Thoracic aorta (tissue), 2 donors: ENCODE measurements at regions not wholly inside any gene's neighbourhood (a gene's known extent, or its start where the extent isn't known, plus 50 kb on each side); places are given as distances from the start of the nearest gene placed in this dataset.

Experiments used
- ATAC-seq: fragments of 150-250 bp; one replicate; pipeline ENCODE4 v1.8.0; 2017; ENCODE audit warnings: low read depth; ENCODE audit not compliant: insufficient number of reproducible peaks, low FRiP score
- DNase-seq: peaks from one replicate; pipeline ENCODE4 v3.0.0-alpha.2; 2020; ENCODE audit warnings: low spot score
- H3K27ac ChIP-seq, 2 donors: fragments of 200-600 bp; sonication (generic); 1 replicate in 1 of 2; 2 replicates in 1 of 2; pipeline ENCODE4 v1.5.1; 2016; ENCODE audit warnings: mild to moderate bottlenecking in 2 of 2, moderate library complexity in 2 of 2
- H3K27me3 ChIP-seq: fragments of 200-600 bp; sonication (generic); replicated peaks from 2 replicates; pipeline ENCODE4 v1.6.0; 2016; ENCODE audit warnings: mild to moderate bottlenecking; ENCODE audit not compliant: insufficient read depth
- H3K36me3 ChIP-seq: fragments of 200-600 bp; sonication (generic); one replicate; pipeline ENCODE4 v1.5.1; 2016
- H3K4me1 ChIP-seq, 2 donors: fragments of 200-600 bp; sonication (generic); 1 replicate in 1 of 2; 2 replicates in 1 of 2; pipeline versions ENCODE4 v1.5.1 to v1.6.0; 2016; ENCODE audit warnings: low read depth in 2 of 2, mild to moderate bottlenecking in 1 of 2; ENCODE audit not compliant: control insufficient read depth in 1 of 2
- H3K4me3 ChIP-seq: fragments of 200-600 bp; sonication (generic); 2 replicates; pipeline ENCODE4 v1.5.1; 2016; ENCODE audit warnings: mild to moderate bottlenecking
- H3K9me3 ChIP-seq: fragments of 200-600 bp; sonication (generic); 2 replicates; pipeline ENCODE4 v1.5.1; 2016
- TF ChIP-seq, protein P1 (sequence below): fragments of 200-600 bp; sonication (generic); IDR thresholded peaks from one replicate; pipeline ENCODE4 v1.5.1; 2019; ENCODE audit warnings: antibody characterized with exemption

DNA sequence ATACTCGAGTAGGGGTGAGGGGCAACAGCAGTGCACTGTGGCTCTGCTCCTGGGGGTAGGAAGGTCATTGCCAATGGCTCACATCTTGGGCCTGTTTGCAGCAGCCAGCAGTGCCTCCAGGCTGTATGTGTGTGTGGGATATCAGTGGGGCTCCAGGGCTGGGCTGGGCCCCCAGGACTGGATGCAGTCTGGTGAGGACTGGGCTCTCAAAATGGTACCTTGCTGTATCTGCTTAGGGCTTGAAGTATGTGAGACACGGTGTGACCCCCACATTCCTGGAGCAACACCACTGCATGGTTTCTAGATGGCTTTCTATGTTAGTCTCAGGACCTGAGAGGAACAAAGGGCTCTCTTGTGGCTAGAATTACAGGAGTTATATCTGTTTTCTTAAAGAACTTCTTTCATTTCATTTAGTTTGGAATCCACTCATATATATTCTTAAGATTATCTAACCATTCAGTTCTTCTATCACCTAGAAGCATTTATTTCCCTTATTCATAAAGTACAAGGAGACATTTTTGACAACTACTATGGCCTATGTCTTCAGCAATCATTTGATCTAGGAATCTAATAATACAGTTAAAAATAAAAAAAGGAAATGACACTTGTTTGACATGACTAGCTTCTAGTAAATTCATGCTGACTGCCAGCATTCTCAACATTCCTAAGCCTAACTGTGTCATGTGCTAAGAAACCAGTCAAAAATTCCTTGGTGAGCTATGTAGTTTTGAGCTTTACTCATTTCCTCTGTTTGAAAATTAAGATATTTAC, 443.2 kb upstream of the SEMA3A start:
- no peak for DNase-seq
- no peak overlapping the region for H3K4me3 ChIP-seq

DNA sequence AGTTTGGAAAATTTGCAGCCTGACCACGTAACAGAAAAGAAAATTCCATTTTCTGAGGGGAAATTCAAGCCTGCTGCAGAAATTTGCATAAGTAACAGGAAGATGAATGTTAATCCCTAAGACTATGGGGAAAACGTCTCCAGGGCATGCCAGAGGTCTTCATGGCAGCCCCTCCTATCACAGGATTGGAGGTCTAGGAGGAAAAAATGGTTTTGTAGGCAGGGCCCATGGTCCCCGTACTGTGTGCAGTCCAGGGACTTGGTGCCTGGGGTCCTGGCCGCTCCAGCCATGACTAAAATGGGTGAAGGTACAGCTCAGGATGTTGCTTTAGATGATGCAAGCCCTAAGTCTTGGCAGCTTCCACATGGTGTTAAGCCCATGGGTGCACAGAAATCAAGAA, 437.3 kb upstream of the SEMA3A start:
- H3K27me3 ChIP-seq, result no peaks in the 10 kb centered on the region
- no peaks in the 10 kb centered on the region for H3K4me1 ChIP-seq
- H3K36me3 ChIP-seq, result no peaks in the 10 kb centered on the region
- H3K9me3 ChIP-seq, result no peaks in the 10 kb centered on the region
- H3K27ac ChIP-seq, result no peak overlapping the region
- H3K4me3 ChIP-seq, result no peak overlapping the region
- ATAC-seq (no peak), DNase-seq (no peak)
- TF ChIP-seq, protein P1, sequence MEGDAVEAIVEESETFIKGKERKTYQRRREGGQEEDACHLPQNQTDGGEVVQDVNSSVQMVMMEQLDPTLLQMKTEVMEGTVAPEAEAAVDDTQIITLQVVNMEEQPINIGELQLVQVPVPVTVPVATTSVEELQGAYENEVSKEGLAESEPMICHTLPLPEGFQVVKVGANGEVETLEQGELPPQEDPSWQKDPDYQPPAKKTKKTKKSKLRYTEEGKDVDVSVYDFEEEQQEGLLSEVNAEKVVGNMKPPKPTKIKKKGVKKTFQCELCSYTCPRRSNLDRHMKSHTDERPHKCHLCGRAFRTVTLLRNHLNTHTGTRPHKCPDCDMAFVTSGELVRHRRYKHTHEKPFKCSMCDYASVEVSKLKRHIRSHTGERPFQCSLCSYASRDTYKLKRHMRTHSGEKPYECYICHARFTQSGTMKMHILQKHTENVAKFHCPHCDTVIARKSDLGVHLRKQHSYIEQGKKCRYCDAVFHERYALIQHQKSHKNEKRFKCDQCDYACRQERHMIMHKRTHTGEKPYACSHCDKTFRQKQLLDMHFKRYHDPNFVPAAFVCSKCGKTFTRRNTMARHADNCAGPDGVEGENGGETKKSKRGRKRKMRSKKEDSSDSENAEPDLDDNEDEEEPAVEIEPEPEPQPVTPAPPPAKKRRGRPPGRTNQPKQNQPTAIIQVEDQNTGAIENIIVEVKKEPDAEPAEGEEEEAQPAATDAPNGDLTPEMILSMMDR, result no peak

More for the DNA sequence above, 443.2 kb upstream of the SEMA3A start:
- TF ChIP-seq, protein P1, result no peak
- Histone ChIP-seq H3K9me3 (no peaks in the 10 kb centered on the region), H3K4me1 (peaks cover 10 to 18% of the 10 kb centered on the region in 2 donors), H3K27ac (peak overlapping the region in 1 of 2 donors; percentile 35), H3K27me3 (no peaks in the 10 kb centered on the region), H3K36me3 (no peaks in the 10 kb centered on the region)
- peak; percentile 91 for ATAC-seq

DNA sequence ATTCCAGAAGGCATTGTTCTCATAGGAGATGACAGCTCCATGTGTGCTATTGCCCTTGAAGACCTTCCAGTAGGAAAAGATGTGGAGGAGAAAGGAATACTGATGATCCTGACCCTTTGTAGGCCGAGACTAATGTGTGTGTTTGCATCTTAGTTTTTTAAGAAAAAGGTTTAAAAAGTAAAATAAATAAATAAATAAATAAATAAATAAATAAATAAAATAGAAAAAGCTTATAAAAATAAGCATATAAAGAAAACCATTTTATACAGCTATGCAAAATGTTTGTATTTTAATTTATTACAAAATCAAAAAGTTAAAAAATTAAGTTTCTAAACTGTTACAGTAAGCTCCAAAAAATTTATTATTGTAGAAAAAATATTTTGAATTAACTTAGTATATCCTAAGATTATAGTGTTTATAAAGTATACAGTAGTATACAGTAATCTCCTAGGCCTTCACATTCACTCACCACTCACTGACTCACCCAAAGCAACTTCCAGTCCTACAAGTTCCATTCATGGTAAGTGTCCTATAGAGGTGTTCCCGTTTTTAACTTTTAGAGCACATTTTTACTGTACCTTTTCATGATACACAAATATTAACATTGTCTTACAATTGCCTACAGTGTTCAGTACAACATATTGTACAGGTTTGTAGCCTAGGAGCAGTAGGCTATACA, 435.2 kb upstream of the SEMA3A start:
- Histone ChIP-seq H3K27ac (no peak overlapping the region), H3K36me3 (no peaks in the 10 kb centered on the region), H3K27me3 (no peaks in the 10 kb centered on the region), H3K4me3 (no peak overlapping the region), H3K9me3 (no peaks in the 10 kb centered on the region), H3K4me1 (no peaks in the 10 kb centered on the region)
- TF ChIP-seq, protein P1, result no peak
- ATAC-seq, result no peak
- no peak for DNase-seq

DNA sequence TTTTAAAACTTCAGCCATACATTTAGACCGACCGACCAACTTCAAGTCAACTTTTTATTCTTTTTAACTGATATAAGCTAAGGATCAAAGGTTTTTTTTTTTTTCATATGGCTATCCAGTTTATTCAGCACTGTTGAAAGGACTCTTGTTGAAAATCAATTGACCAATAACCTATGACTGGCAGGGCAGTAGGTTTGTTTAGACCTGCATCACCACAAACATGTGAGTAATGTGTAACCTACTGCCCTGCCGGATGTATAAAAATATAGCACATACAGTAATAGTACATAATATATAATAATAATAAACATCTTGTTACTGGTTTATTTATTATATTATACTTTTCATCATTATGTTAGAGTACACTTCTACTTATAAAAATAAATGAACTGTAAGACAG, 434.6 kb upstream of the SEMA3A start:
- H3K27ac ChIP-seq, result no peak overlapping the region
- DNase-seq (no peak), ATAC-seq (no peak)
- no peaks in the 10 kb centered on the region for H3K27me3 ChIP-seq
- TF ChIP-seq, protein P1, result no peak
- H3K4me1 ChIP-seq, result no peaks in the 10 kb centered on the region
- H3K36me3 ChIP-seq, result no peaks in the 10 kb centered on the region
- no peak overlapping the region for H3K4me3 ChIP-seq
- no peaks in the 10 kb centered on the region for H3K9me3 ChIP-seq

DNA sequence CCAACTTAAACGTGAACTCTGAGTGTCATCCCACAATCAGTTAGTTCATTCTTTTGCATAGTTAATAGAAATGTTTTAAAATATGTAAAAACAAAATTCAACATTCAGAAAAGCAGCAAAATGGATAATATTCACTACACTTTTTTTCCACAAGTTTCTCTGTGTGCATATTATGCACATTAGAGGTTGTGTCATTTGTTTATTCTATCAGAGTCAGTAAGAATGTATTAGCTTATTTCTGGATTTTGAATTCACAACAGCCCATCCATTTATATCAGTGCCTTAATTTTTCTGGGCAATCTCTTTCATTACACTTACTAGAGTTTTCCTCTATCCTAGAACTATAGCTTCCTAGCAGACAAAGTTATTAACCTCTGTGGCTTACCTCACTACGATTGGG, 432.7 kb upstream of the SEMA3A start:
- TF ChIP-seq, protein P1, result no peak
- Histone ChIP-seq H3K27ac (no peak overlapping the region), H3K4me3 (no peak overlapping the region), H3K27me3 (no peaks in the 10 kb centered on the region), H3K9me3 (no peaks in the 10 kb centered on the region), H3K4me1 (no peaks in the 10 kb centered on the region), H3K36me3 (no peaks in the 10 kb centered on the region)
- DNase-seq (no peak), ATAC-seq (no peak)
